ENCODE measurements at regions not wholly inside any gene's neighbourhood (a gene's known extent, or its start where the extent isn't known, plus 50 kb on each side); places are given as distances from the start of the nearest gene placed in this dataset.
A peak's percentile ranks its signal among the peaks of the same experiment; 100 is the strongest.
"Not testable (repeated sequence)": the region's sequence is repeated elsewhere in the genome, so short reads cannot be mapped to it uniquely, and the experiment has no call there.

DNA sequence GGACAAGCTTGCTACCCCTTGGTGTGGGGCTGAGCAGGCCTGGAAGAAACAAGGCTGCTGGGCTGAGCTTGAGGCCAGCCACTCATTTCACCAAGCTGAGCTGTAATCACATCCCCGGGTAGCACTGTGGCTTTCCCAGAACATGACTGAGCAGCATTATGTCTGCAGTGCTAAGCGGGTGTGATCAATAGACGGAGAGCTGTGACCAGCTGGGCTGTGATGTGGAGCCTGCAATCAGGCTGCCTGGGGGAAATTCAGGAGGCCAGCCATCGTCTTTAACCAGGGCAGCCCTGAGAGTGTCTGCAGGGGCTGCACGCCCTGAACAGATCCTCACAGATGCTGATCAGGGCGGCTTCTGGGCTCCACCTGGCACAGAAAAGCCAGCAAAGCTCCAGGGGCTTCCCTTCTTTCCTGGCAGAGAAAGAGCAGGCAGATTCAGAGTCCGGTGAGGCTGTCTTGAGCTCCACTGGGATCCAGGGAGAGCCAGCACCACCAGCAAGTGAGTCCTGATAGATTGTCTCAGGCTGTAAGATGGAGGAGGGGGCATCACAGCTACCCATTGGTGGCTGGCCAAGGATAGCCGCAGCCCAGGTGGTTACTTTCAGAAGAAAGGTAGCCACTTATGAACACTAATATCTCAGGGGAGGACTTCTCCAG, 165.9 kb downstream of the NRN1 start:
- Mint-ChIP-seq H3K4me3 (no peak overlapping the region), H3K4me1 (no peaks in the 10 kb centered on the region), H3K36me3 (no peaks in the 10 kb centered on the region), H3K9me3 (peaks cover 0 to 9% (median 3%) of the 10 kb centered on the region in 8 donors), H3K27ac (no peak overlapping the region), H3K27me3 (no peaks in the 10 kb centered on the region)
- no peak for DNase-seq
- ChIA-PET CTCF (ENCODE audit: partially characterized antibody) (no interaction called here), POLR2A (ENCODE audit: partially characterized antibody) (no interaction called here)
- intact Hi-C loops (cut with micrococcal nuclease): no loop called here
- H3K27ac ChIP-seq (ENCODE audit: low read depth, low read length): no peak overlapping the region
- H3K9me3 ChIP-seq (ENCODE audit: control insufficient read depth in 1 of 2, low read length in 2 of 2): no peaks in the 10 kb centered on the region
- no peaks in the 10 kb centered on the region for H3K36me3 ChIP-seq (ENCODE audit: insufficient read depth, low read length)
- H3K4me1 ChIP-seq (ENCODE audit: insufficient read depth, low read length): no peaks in the 10 kb centered on the region
- no peaks in the 10 kb centered on the region for H3K27me3 ChIP-seq (ENCODE audit: insufficient read depth, low read length)
- H3K4me3 ChIP-seq (ENCODE audit: low read length in 2 of 2): no peak overlapping the region

DNA sequence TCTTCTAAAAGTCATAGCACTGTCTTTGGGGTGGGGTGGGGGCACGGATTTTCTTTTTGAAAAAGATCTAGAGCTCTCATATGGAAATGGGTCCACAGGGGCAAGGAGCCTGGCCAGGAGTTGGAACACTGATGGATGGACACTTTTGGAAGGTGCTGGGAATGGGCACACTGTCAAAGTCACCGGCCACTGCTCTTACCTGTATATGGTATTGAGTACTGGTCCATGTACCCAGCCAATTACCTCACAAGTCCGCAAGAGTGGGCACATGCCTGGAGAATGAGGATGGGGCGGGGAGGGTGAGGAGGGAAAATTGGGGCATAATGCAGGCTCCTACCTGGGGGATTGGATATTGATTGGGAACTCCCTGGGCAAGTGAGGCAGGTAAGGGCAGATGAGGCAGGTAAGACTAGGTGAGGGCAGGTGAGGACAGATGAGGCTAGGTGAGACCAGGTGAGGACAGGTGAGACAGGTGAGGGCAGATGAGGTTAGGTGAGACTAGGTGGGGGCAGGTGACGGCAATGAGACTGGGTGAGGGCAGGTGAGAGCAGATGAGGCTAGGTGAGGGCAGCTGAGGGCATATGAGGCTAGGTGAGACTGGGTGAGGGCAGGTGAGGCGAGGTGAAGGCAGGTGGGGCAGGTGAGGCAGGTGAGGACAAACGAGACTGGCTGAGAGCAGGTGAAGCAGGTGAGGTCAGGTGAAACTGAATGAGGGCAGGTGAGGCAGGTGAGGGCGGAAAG, 167.9 kb downstream of the NRN1 start:
- Mint-ChIP-seq H3K4me3 (no peak overlapping the region), H3K27me3 (no peaks in the 10 kb centered on the region), H3K9me3 (no peaks in the 10 kb centered on the region), H3K27ac (peak overlapping the region in 3 of 7 donors; percentile 26 to 74 (median 54)), H3K36me3 (no peaks in the 10 kb centered on the region), H3K4me1 (peaks cover 0 to 7% (median 2%) of the 10 kb centered on the region in 4 donors)
- ChIA-PET CTCF (ENCODE audit: partially characterized antibody) (interaction anchor here (1.0 kb wide), 1 partner anchor 9 kb away, joined by 3 read pairs; no protein-coding TSS in a partner anchor), POLR2A (ENCODE audit: partially characterized antibody) (no interaction called here)
- no peaks in the 10 kb centered on the region for H3K27me3 ChIP-seq (ENCODE audit: insufficient read depth, low read length)
- DNase-seq: no peak
- no peaks in the 10 kb centered on the region for H3K9me3 ChIP-seq (ENCODE audit: control insufficient read depth in 1 of 2, low read length in 2 of 2)
- intact Hi-C loops (cut with micrococcal nuclease): no loop called here
- peaks cover 1% of the 10 kb centered on the region for H3K4me1 ChIP-seq (ENCODE audit: insufficient read depth, low read length)
- no peaks in the 10 kb centered on the region for H3K36me3 ChIP-seq (ENCODE audit: insufficient read depth, low read length)
- H3K4me3 ChIP-seq (ENCODE audit: low read length in 2 of 2): no peak overlapping the region
- no peak overlapping the region for H3K27ac ChIP-seq (ENCODE audit: low read depth, low read length)

DNA sequence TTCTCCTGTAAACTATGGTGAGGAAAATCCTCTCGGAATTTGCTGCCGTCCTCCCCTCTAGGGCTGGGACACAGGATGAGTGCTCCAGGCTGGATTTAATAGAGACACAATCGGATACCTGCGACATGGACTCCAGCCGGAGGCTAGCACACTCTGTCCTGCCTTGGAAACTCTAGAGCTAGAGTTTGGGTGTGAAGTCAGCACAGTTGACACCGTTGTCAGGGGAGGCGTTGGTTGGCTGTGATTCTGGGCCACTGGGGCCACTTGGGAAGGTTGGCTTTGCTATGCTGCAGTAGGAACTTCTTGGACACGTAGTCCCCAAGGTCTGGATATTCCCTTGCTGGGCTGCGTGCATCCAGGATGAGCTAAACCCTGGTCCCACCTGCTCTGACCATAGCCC, 169.4 kb downstream of the NRN1 start:
- no peaks in the 10 kb centered on the region for H3K27me3 ChIP-seq (ENCODE audit: insufficient read depth, low read length)
- Mint-ChIP-seq H3K4me3 (no peak overlapping the region), H3K9me3 (no peaks in the 10 kb centered on the region), H3K27me3 (no peaks in the 10 kb centered on the region), H3K36me3 (no peaks in the 10 kb centered on the region), H3K4me1 (peaks cover 6 to 21% (median 9%) of the 10 kb centered on the region in 4 donors), H3K27ac (no peak overlapping the region)
- H3K36me3 ChIP-seq (ENCODE audit: insufficient read depth, low read length): no peaks in the 10 kb centered on the region
- no peak overlapping the region for H3K27ac ChIP-seq (ENCODE audit: low read depth, low read length)
- H3K4me1 ChIP-seq (ENCODE audit: insufficient read depth, low read length): peaks cover 15% of the 10 kb centered on the region
- intact Hi-C loops (cut with micrococcal nuclease): no loop called here
- ChIA-PET CTCF (ENCODE audit: partially characterized antibody) (no interaction called here), POLR2A (ENCODE audit: partially characterized antibody) (no interaction called here)
- no peaks in the 10 kb centered on the region for H3K9me3 ChIP-seq (ENCODE audit: control insufficient read depth in 1 of 2, low read length in 2 of 2)
- no peak overlapping the region for H3K4me3 ChIP-seq (ENCODE audit: low read length in 2 of 2)
- no peak for DNase-seq

DNA sequence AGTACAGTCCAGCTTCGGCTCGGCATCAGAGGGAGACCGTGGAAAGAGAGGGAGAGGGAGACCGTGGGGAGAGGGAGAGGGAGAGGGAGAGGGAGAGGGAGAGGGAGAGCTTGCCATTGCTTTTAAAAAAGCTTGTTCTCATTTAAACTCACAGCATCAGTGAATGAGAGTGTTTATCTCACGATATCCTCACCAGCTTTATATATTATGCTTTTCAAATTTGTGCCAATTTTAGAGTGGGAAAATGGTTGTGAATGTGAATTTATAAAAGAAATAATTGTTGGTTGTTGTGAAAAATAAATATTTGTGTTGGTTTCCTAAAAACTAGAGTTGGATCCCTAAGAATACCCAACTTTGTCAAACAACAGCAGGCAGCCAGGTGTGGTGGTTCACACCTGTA, 170.1 kb downstream of the NRN1 start:
- DNase-seq; H3K36me3 ChIP-seq (ENCODE audit: insufficient read depth, low read length); POLR2A ChIA-PET (ENCODE audit: partially characterized antibody); H3K27ac ChIP-seq (ENCODE audit: low read depth, low read length); H3K4me3 ChIP-seq (ENCODE audit: low read length in 2 of 2); H3K27ac Mint-ChIP-seq; CTCF ChIA-PET (ENCODE audit: partially characterized antibody); H3K9me3 ChIP-seq (ENCODE audit: control insufficient read depth in 1 of 2, low read length in 2 of 2); intact Hi-C loops (cut with micrococcal nuclease); H3K36me3 Mint-ChIP-seq; H3K27me3 Mint-ChIP-seq; H3K4me3 Mint-ChIP-seq; H3K27me3 ChIP-seq (ENCODE audit: insufficient read depth, low read length); H3K9me3 Mint-ChIP-seq: not testable (repeated sequence)
- H3K4me1 ChIP-seq (ENCODE audit: insufficient read depth, low read length): peaks cover 22% of the 10 kb centered on the region
- peaks cover 14 to 28% (median 15%) of the 10 kb centered on the region in 4 donors for H3K4me1 Mint-ChIP-seq

DNA sequence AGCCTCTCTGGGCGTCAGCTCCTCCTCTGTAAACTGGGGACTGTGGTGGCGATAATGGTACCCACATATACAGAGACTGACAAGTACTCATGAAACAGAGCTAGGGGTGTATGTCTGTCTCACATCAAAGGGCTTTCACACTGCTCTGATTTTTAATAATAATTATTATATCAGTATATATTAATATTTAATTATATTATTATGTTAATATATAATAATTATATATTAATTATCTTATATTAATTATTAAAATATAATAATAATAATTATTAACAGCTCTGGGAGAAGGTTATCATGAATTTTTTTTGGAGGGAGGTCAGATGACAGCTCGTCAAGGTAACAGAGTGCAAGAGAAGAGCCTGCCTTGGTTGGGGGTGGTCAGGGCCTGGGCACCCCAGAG, 173.6 kb downstream of the NRN1 start:
- Mint-ChIP-seq H3K36me3 (no peaks in the 10 kb centered on the region), H3K27ac (peak overlapping the region in 5 of 7 donors; percentile 66 to 94 (median 92)), H3K4me1 (peaks cover 25 to 48% (median 32%) of the 10 kb centered on the region in 4 donors), H3K27me3 (no peaks in the 10 kb centered on the region), H3K9me3 (no peaks in the 10 kb centered on the region), H3K4me3 (peak overlapping the region in 1 of 8 donors; percentile 86)
- H3K27ac ChIP-seq (ENCODE audit: low read depth, low read length): peak overlapping the region; percentile 38
- ChIA-PET POLR2A (ENCODE audit: partially characterized antibody) (interaction anchor here (0.8 to 1.6 kb wide), 3 partner anchors 34 to 214 kb away, joined by 3 to 5 read pairs (median 3); no protein-coding TSS in a partner anchor), CTCF (ENCODE audit: partially characterized antibody) (interaction anchor here (1.0 to 2.1 kb wide), 2 partner anchors 34 to 36 kb away, joined by 4 to 8 read pairs; no protein-coding TSS in a partner anchor)
- intact Hi-C loops (cut with micrococcal nuclease): loop anchor here (5.0 kb wide), 1 partner anchor 34 kb away; no protein-coding TSS in a partner anchor
- H3K4me1 ChIP-seq (ENCODE audit: insufficient read depth, low read length): peaks cover 38% of the 10 kb centered on the region
- no peaks in the 10 kb centered on the region for H3K27me3 ChIP-seq (ENCODE audit: insufficient read depth, low read length)
- DNase-seq: no peak
- no peak overlapping the region for H3K4me3 ChIP-seq (ENCODE audit: low read length in 2 of 2)
- no peaks in the 10 kb centered on the region for H3K36me3 ChIP-seq (ENCODE audit: insufficient read depth, low read length)
- H3K9me3 ChIP-seq (ENCODE audit: control insufficient read depth in 1 of 2, low read length in 2 of 2): no peaks in the 10 kb centered on the region

DNA sequence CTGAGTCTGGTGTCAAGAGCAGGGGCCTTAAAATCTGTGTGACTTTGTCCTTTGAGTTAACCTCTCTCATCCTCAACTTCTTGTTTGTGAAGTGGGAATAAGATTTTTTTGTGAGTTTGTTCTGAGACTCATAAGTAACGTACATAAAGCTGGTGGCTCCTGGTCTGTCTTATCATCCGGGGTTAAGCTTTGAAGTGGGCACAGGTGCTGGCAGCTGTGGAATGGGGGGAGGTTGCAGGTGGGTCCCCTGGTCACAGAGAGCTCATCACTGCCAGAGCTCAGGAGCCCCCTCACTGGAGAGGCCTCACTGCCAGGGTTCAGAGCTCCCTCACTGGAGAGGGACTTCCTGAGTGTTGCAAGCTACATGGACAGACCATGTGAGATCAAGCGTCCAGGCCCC, 174.1 kb downstream of the NRN1 start:
- Mint-ChIP-seq H3K27ac (peak overlapping the region; percentile 66 to 94 (median 87)), H3K4me1 (peaks cover 25 to 48% (median 32%) of the 10 kb centered on the region in 4 donors), H3K27me3 (no peaks in the 10 kb centered on the region), H3K36me3 (no peaks in the 10 kb centered on the region), H3K9me3 (no peaks in the 10 kb centered on the region), H3K4me3 (peak overlapping the region in 7 of 8 donors; percentile 55 to 86 (median 74))
- Histone ChIP-seq H3K36me3 (ENCODE audit: insufficient read depth, low read length) (no peaks in the 10 kb centered on the region), H3K27me3 (ENCODE audit: insufficient read depth, low read length) (no peaks in the 10 kb centered on the region), H3K27ac (ENCODE audit: low read depth, low read length) (peak overlapping the region; percentile 38), H3K9me3 (ENCODE audit: control insufficient read depth in 1 of 2, low read length in 2 of 2) (no peaks in the 10 kb centered on the region), H3K4me3 (ENCODE audit: low read length in 2 of 2) (no peak overlapping the region), H3K4me1 (ENCODE audit: insufficient read depth, low read length) (peaks cover 38% of the 10 kb centered on the region)
- DNase-seq: no peak
- POLR2A ChIA-PET (ENCODE audit: partially characterized antibody): interaction anchor here (0.8 to 1.6 kb wide), 5 partner anchors 16 to 213 kb away, joined by 3 to 9 read pairs (median 4); no protein-coding TSS in a partner anchor
- intact Hi-C loops (cut with micrococcal nuclease): loop anchor here (5.0 kb wide), 1 partner anchor 35 kb away; no protein-coding TSS in a partner anchor
- CTCF ChIA-PET (ENCODE audit: partially characterized antibody): interaction anchor here (2.1 kb wide), 1 partner anchor 35 kb away, joined by 8 read pairs; no protein-coding TSS in a partner anchor

DNA sequence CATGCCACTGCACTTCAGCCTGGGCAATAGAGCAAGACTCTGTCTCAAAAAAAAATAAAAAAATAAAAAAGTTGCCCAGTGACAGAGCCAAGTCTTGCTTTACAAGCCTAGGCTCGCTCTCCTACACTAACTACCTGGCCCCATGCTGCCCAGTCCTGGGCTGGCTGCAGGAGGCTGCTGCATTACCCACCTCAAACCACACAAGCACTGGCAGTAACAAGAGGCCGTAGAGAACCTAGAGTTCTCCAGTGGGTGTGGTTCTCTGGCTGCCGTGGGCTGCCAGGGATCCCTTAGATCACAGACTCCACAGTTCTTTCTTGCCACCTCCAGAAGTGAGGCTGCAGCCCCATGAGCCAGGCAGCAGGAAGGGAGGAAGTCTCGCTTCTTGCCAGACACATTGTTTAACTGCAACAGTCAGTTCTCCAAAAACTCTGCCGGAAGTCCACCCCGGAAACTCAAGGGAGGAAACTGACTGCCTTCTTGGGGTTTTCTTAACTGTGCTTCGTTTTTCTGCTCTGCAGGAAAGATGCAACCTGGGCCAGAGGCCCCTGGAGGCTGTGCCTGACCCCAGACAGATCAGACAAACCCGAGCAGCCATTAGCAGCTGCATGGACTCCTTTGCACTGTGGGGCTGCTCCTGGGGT, 175.4 kb downstream of the NRN1 start:
- H3K4me3 ChIP-seq (ENCODE audit: low read length in 2 of 2): peak overlapping the region; percentile 12 to 23
- H3K36me3 ChIP-seq (ENCODE audit: insufficient read depth, low read length); H3K27me3 Mint-ChIP-seq; H3K27me3 ChIP-seq (ENCODE audit: insufficient read depth, low read length); H3K36me3 Mint-ChIP-seq; H3K9me3 ChIP-seq (ENCODE audit: control insufficient read depth in 1 of 2, low read length in 2 of 2); H3K9me3 Mint-ChIP-seq: not testable (repeated sequence)
- H3K4me1 Mint-ChIP-seq: peaks cover 25 to 51% (median 32%) of the 10 kb centered on the region in 4 donors
- CTCF ChIA-PET (ENCODE audit: partially characterized antibody): interaction anchor here (2.1 kb wide), 1 partner anchor 36 kb away, joined by 8 read pairs; no protein-coding TSS in a partner anchor
- intact Hi-C loops (cut with micrococcal nuclease): loop anchor here (5.0 kb wide), 1 partner anchor 36 kb away; no protein-coding TSS in a partner anchor
- peak; percentile 53 to 76 (median 62) for DNase-seq
- POLR2A ChIA-PET (ENCODE audit: partially characterized antibody): interaction anchor here (0.6 to 1.4 kb wide), 3 partner anchors 17 to 35 kb away, joined by 3 to 9 read pairs (median 4); no protein-coding TSS in a partner anchor
- H3K27ac Mint-ChIP-seq: peak overlapping the region; percentile 81 to 94 (median 89)
- peak overlapping the region; percentile 45 to 86 (median 74) for H3K4me3 Mint-ChIP-seq
- H3K27ac ChIP-seq (ENCODE audit: low read depth, low read length): peak overlapping the region; percentile 38
- H3K4me1 ChIP-seq (ENCODE audit: insufficient read depth, low read length): peaks cover 38% of the 10 kb centered on the region

Measured in CD4-positive, alpha-beta memory T cell (primary cell).